ENCODE measurements at regions not wholly inside any gene's neighbourhood (a gene's known extent, or its start where the extent isn't known, plus 50 kb on each side); places are given as distances from the start of the nearest gene placed in this dataset.

DNA sequence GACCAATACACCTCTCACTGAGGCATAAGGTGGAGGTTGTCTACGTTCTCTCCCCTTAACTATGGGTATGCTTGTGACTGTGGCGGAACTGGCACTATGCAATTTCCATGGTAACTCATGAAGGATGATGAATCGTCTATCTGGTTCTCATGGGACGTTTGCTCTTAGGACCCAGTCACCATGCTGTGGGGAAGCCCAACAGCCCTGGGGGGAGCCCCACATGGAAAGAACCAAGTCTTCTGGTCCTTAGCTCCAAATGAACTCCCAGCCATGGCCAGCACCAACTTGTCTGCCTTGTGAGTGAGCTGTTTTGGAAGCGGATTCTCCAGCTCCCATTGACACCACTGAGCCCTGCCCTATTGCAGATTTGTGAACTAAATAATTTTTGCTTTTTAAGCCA lies 188.7 kb upstream of the S1PR3 start (continued):
- TF ChIP-seq CBX8 (IDR thresholded peaks at IDR 0.05; ENCODE audit: borderline replicate concordance, low read depth, low read length) (no peak), TAF7 (optimal IDR thresholded peaks at IDR 0.05; ENCODE audit: borderline replicate concordance, low read depth, low read length) (no peak), TEAD4 (IDR thresholded peaks at IDR 0.05; ENCODE audit: low read depth, low read length) (no peak), SIN3A (conservative IDR thresholded peaks at IDR 0.05 in 1 of 2, IDR thresholded peaks at IDR 0.05 in 1 of 2; ENCODE audit: low read depth in 1 of 2, low read length in 2 of 2) (no peak), BCL11A (IDR thresholded peaks at IDR 0.05; ENCODE audit: low read depth in 2 of 2, low read length in 2 of 2) (no peak), BACH1 (IDR thresholded peaks at IDR 0.05; ENCODE audit: low read length) (no peak)

All from H1 (cell line).